Smooth muscle cell of the brain vasculature (primary cell): ENCODE measurements at regions not wholly inside any gene's neighbourhood (a gene's known extent, or its start where the extent isn't known, plus 50 kb on each side); places are given as distances from the start of the nearest gene placed in this dataset.

ENCODE experiments used
- DNase-seq: peaks from one replicate; pipeline ENCODE4 v3.0.0-alpha.2; 2012; ENCODE audit warnings: low read depth, low spot score

DNA sequence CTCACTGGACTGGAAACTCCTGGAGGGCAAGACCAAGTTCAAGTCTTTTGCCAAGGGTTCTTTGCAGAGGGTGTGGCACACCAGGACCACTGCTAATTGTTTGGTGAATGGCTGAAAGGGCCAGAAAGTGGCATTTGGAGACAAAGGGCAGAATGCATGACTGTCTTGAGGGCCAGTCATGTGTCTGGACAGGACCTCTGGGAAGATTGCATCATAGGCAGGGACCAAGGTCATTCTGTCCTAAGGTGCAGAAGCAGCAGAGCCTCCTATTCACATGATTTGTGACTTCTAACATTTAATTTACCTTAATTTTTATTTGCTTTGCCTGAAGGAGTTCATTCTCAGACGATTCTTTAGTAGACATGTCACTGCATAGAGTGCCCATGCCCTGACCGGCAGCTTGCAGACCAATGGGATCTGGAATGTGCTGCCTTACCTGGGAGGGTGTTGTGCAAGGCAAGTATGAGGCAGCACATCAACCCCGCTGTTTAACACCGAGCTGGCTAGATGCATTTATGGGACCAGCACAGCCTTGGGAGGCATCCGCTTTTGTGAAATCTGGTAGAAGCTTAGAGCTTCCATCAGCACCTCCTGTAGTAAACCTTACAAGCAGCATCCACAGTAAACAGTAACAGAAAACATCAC, 62.3 kb upstream of the MAF start:
- DNase-seq: no peak

DNA sequence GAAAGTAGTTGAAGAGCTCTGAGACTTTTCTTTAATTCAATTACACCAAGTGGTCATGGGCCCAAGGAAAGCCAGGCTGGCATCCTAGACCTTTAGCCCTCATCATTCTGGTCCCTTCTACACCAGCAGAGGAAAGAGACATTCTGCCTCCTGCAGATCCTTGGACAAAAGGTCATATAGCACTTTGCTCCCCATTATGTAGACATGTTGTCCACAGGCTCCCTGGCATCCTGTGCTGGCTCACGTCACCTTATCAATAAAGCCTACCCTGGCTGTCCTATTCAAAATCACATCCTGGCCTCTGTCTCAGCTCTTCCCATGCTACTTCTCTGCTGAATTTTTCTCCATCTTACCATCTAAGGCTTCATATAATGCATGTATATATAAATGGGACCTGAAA, 61.6 kb upstream of the MAF start:
- DNase-seq: no peak

DNA sequence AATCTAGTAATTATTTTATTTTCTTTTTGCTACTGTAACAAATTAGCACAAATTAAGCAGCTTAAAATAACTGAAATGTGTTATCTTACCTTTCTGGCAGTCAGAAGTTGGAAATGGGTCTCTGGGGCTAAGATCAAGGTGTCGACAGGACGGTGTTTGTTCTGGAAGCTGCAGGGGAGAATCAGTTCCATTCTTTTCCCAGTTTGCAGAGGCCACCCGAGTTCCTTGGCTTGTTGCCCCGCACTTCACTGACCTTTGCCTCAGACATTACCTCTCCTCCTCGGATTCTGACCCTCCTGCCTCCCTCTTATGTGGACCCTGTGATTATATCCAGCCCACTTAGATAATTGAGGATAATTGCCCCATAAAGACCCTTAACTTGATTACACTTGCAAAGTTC, 61.0 kb upstream of the MAF start:
- DNase-seq: no peak

DNA sequence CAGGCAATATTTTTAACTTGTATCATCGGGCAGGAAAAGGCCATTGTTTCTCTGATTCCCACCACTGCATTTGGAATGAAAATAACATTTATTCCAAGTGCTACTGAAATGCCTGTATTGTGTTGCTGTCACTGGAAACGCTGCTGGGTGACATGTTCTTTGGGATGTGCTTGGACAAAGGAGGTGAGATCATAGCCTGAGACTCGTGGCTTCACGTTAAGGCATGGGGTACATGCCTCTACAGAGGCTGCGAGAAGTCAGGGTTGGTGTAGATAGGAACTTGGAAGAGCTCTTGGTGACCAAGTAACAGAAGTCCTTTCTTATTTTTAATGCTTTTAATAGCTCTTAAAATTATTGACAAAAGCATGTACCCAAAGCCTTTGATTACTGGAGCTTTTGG, 58.8 kb upstream of the MAF start:
- no peak for DNase-seq

DNA sequence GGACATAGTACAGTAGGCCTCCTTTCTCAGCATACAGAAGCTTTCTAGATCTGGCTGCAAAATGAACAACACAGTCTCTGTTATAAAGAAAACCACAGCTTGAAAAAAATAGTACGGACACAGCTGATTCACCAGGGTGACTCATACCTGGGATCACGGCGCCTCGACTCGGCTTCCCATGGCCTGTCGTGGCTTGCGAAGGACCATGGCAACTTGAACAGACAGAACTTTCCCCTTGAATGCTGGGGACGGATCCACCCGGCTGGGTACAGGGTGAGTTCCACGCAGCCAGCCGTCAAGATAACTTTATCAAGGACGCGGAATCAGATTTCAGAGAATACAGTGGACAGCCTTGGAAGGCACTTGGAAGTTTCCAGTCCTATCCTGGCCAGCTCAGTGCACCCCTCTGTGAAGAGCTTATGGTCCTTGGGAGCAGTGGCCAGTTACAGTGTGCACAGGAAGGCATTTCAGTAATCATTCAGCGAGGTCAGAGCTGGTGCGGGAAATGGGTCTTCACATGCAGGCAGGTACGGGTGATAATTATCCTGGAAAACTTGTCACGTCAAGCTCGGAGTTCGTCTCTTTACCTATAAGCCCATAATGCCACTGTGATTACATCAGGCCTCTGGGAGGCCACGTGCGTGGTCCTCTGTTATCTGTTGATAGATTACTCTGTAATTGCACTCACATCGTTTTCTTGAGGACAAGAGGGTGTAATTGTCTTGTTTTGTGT, 57.9 kb upstream of the MAF start:
- DNase-seq: peak; percentile 73

DNA sequence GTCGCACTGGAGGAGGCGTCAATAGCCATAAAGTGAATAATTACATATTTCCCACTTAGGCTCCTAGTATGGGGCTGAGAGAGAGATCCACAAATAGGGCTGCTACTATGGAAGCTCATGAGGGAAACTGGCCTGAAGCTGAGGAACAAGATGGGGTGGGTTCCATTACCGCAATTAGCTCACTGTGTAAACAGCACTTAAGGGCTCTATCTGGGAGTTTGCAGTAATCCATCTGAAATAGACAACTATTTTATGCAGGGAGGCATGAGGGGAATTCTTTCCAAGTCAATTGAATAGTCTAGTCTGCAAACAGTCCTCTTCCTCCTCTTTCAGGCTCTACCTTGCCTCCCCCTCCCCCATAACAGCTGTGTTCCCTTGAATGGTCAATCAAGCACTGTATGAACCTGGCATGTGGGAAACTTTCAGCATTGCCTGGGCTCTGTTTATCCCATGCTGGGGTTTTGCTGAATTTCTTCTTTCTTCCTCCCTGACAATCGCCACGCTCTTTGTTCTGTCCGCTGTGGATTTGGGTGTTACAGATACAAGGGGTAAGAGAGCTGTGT, 56.1 kb upstream of the MAF start:
- no peak for DNase-seq

DNA sequence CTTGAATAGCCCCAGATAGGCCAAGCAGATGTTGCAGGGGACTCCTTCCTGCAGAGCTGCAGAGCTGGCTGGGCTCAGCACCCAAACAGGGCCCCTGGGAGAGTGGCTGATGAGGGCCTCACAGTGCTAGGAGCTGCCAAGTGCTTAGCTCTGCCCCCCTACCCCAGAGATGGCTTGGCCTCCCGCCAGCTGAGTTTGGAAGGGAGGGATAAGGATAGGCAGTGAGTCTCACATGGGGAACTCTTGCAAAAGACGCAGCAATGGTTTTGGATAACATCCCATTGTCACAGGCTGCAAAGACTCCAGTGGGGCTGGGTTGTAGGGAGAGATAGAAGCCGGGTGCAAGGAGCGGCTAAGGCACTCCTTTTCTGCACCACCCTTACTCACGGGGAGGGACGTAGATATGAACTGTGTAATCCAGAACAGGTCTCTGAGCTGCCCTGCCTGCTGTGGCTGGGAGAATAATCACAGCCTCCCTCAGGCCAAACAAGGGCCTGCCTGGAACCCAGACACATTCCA, 52.9 kb upstream of the MAF start:
- no peak for DNase-seq

DNA sequence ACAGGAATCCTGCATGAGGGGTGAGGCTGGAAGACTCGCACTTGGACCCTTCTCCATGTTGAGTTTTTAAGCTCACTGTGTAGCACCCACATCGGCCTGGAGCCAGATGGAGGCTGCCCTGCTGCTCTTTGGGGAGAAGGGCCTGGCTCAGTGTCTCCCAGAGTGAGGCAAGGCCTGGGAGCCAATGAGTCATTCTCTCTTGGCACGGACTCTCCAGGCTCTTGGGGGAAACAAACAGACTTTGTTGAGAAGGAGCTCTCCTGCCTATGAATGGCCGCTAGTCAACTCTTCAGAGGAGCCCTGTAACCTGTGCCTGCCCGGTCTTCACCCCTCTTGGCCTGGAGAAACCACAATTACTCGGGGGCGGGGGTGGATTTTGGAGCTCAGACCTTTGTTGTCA, 50.8 kb upstream of the MAF start:
- DNase-seq: no peak
